ENCODE measurements at regions not wholly inside any gene's neighbourhood (a gene's known extent, or its start where the extent isn't known, plus 50 kb on each side); places are given as distances from the start of the nearest gene placed in this dataset.

DNA sequence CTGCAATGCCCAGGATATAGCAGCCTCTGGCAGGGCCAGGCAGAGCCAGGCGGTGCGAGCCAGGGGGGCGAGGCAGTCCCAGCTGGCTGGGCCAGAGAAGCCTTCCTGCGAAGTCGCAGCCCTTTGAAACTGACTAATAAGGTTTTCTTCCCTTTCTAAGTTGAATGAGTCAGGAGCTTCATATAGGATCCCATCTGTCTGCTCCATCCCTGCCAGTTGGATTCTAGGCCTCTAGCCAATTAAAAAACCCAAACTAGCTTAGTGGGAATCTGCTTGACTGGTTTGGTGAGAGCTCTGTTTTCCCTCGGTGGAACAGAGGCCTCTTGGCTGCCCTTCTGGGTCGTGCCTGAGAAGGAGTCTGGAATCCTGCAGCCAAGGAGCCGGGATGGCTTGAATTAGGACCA lies 70.1 kb upstream of the RAPGEF1 start:
- CTCF ChIA-PET (ENCODE audit: low intra/inter-chr PET ratio), result no interaction called here
- no peak overlapping the region for H3K9ac ChIP-seq (ENCODE audit: insufficient read depth in 1 of 2, low read depth in 2 of 2, low read length in 2 of 2)
- no peaks in the 10 kb centered on the region; a peak in 1 of 5 replicates for H3K4me1 ChIP-seq (replicated peaks in 1 of 2; ENCODE audit: control insufficient read depth in 2 of 2, insufficient read depth in 2 of 2, low read length in 2 of 2)
- H3K36me3 ChIP-seq (ENCODE audit: control insufficient read depth, insufficient read depth, low read length), result no peaks in the 10 kb centered on the region
- in situ Hi-C loops (cut with MboI), result no loop called here
- no peak for TF ChIP-seq ETV6 (IDR thresholded peaks at IDR 0.05; ENCODE audit: borderline replicate concordance in 1 of 2, low read depth in 2 of 2, low read length in 1 of 2)
- no peak for TF ChIP-seq ETV6 (CRISPR knock-in tag; IDR thresholded peaks at IDR 0.05; ENCODE audit: borderline replicate concordance)
- no peak for TF ChIP-seq STAT5B (CRISPR knock-in tag; IDR thresholded peaks at IDR 0.05)
- no peak for TF ChIP-seq SRSF3 (IDR thresholded peaks at IDR 0.05; ENCODE audit: insufficient read depth, low read length)
- TF ChIP-seq, protein P1, sequence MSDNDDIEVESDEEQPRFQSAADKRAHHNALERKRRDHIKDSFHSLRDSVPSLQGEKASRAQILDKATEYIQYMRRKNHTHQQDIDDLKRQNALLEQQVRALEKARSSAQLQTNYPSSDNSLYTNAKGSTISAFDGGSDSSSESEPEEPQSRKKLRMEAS (CRISPR knock-in tag; IDR thresholded peaks at IDR 0.05), result no peak
- TF ChIP-seq, protein P2, sequence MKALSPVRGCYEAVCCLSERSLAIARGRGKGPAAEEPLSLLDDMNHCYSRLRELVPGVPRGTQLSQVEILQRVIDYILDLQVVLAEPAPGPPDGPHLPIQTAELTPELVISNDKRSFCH (CRISPR knock-in tag; IDR thresholded peaks at IDR 0.05), result no peak
- TF ChIP-seq, protein P2 (tag; IDR thresholded peaks at IDR 0.05), result no peak
- no peak for TF ChIP-seq FIP1L1 (IDR thresholded peaks at IDR 0.05; ENCODE audit: low read depth, low read length, poor library complexity, severe bottlenecking)
- TF ChIP-seq PTTG1 (tag; IDR thresholded peaks at IDR 0.05; ENCODE audit: low read depth), result no peak
- TF ChIP-seq ZNF316 (IDR thresholded peaks at IDR 0.05), result no peak
- peaks cover 29 to 87% of the 10 kb centered on the region in 2 experiments; a peak in 4 of 5 replicates for H3K27me3 ChIP-seq (ENCODE audit: control insufficient read depth in 2 of 2, insufficient read depth in 2 of 2, low read length in 2 of 2)
- H3K4me2 ChIP-seq (ENCODE audit: insufficient read depth, low read length), result no peak overlapping the region
- POLR2A ChIA-PET, result no interaction called here
- H3K9me3 ChIP-seq (replicated peaks; ENCODE audit: control insufficient read depth, insufficient read depth, low read depth, low read length), result no peaks in the 10 kb centered on the region
- FAIRE-seq (no peak), DNase-seq (ENCODE audit: extremely low read depth in 1 of 4, low spot score in 3 of 4) (no peak), ATAC-seq (no peak)
- H3K9me1 ChIP-seq (ENCODE audit: control insufficient read depth, insufficient read depth, low read length), result no peaks in the 10 kb centered on the region
- H4K20me1 ChIP-seq (replicated peaks; ENCODE audit: control insufficient read depth, insufficient read depth, low read length), result peaks cover 10% of the 10 kb centered on the region
- no peak overlapping the region for H2AFZ ChIP-seq (ENCODE audit: low read depth, low read length)
- no peaks in the 10 kb centered on the region for H3K79me2 ChIP-seq (ENCODE audit: control insufficient read depth, insufficient read depth, low read length)
- BruUV-seq (replicated peaks), result no TSS peak
- H3K4me3 ChIP-seq, result no peak overlapping the region
- WGBS (ENCODE audit: insufficient coverage, low coverage, missing lambda C conversion rate), result 0% methylated on average over 8 of the region's 8 CpGs
- intact Hi-C loops (cut with micrococcal nuclease), result no loop called here
- H3K27ac ChIP-seq (ENCODE audit: extremely low read depth, low read depth, low read length), result no peak overlapping the region

Data from K562 (cell line).